ENCODE measurements at regions not wholly inside any gene's neighbourhood (a gene's known extent, or its start where the extent isn't known, plus 50 kb on each side); places are given as distances from the start of the nearest gene placed in this dataset.

DNA sequence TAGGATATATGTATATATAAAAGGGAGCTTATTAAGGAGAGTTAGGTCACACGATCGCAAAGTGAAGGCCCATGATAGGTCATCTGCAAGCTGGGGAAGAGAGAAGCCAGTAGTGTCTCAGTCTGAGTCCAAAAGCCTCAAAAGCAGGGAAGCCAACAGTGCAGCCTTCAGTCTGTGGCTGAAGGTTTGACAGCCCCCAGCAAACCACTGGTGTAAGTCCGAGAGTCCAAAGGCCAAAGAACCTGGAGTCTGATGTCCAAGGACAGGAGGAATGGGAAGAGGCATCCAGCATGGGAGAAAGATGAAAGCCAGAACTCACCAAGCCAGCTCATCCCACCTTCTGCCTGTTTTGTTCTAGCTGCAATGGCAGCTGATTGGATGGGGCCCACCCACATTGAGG is 88.9 kb upstream of the TBX20 start:
- TF ChIP-seq, protein P1, sequence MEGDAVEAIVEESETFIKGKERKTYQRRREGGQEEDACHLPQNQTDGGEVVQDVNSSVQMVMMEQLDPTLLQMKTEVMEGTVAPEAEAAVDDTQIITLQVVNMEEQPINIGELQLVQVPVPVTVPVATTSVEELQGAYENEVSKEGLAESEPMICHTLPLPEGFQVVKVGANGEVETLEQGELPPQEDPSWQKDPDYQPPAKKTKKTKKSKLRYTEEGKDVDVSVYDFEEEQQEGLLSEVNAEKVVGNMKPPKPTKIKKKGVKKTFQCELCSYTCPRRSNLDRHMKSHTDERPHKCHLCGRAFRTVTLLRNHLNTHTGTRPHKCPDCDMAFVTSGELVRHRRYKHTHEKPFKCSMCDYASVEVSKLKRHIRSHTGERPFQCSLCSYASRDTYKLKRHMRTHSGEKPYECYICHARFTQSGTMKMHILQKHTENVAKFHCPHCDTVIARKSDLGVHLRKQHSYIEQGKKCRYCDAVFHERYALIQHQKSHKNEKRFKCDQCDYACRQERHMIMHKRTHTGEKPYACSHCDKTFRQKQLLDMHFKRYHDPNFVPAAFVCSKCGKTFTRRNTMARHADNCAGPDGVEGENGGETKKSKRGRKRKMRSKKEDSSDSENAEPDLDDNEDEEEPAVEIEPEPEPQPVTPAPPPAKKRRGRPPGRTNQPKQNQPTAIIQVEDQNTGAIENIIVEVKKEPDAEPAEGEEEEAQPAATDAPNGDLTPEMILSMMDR (IDR thresholded peaks at IDR 0.05; ENCODE audit: insufficient read depth, low read length, poor library complexity, severe bottlenecking): no peak
- TF ChIP-seq EZH2phosphoT487 (conservative IDR thresholded peaks at IDR 0.05; ENCODE audit: low read length): no peak

All from SU-DHL-6 (cell line).